Smooth muscle cell (in vitro differentiated cells): ENCODE measurements at regions not wholly inside any gene's neighbourhood (a gene's known extent, or its start where the extent isn't known, plus 50 kb on each side); places are given as distances from the start of the nearest gene placed in this dataset.

ENCODE experiments used
- DNase-seq: peaks from one replicate; lab custom pipeline; 2025; ENCODE audit not compliant: unreplicated experiment; lab: John Stamatoyannopoulos, UW
- H2AFZ ChIP-seq: fragments of 200-600 bp; sonication (generic); 2 replicates; pipeline ENCODE4 v1.6.0; 2016; ENCODE audit warnings: antibody characterized with exemption, low read depth, mild to moderate bottlenecking
- H3F3A ChIP-seq: fragments of 200-600 bp; sonication (generic); 2 replicates; pipeline ENCODE4 v1.6.0; 2017; ENCODE audit warnings: antibody characterized with exemption, low read depth
- H3K27ac ChIP-seq: fragments of 200-600 bp; sonication (generic); 2 replicates; pipeline ENCODE4 v1.5.1; 2016; ENCODE audit warnings: low read depth, mild to moderate bottlenecking
- H3K27me3 ChIP-seq: fragments of 200-600 bp; sonication (generic); 2 replicates; pipeline ENCODE4 v1.6.1; 2016; ENCODE audit warnings: low read depth, mild to moderate bottlenecking
- H3K36me3 ChIP-seq: fragments of 200-600 bp; sonication (generic); 2 replicates; pipeline ENCODE4 v1.5.1; 2016; ENCODE audit warnings: low read depth
- H3K4me1 ChIP-seq: fragments of 200-600 bp; sonication (generic); 2 replicates; pipeline ENCODE4 v1.5.1; 2016; ENCODE audit warnings: low read depth
- H3K4me2 ChIP-seq: fragments of 200-600 bp; sonication (generic); 2 replicates; pipeline ENCODE4 v1.6.0; 2016; ENCODE audit warnings: mild to moderate bottlenecking
- H3K4me3 ChIP-seq: fragments of 200-600 bp; sonication (generic); 2 replicates; pipeline ENCODE4 v1.5.1; 2016; ENCODE audit warnings: mild to moderate bottlenecking
- H3K79me2 ChIP-seq: fragments of 200-600 bp; sonication (generic); 2 replicates; pipeline ENCODE4 v1.6.0; 2016; ENCODE audit warnings: low read depth, mild to moderate bottlenecking
- H3K9ac ChIP-seq: fragments of 200-600 bp; sonication (generic); 2 replicates; pipeline ENCODE4 v1.6.0; 2016; ENCODE audit warnings: low read depth
- H3K9me3 ChIP-seq: fragments of 200-600 bp; sonication (generic); replicated peaks from 2 replicates; pipeline ENCODE4 v1.5.1; 2016; ENCODE audit warnings: low read depth
- H4K20me1 ChIP-seq: fragments of 200-600 bp; sonication (generic); 2 replicates; pipeline ENCODE4 v1.6.0; 2016; ENCODE audit warnings: low read depth
- CTCF ChIP-seq: fragments of 200-600 bp; sonication (generic); IDR thresholded peaks from 2 replicates; pipeline ENCODE4 v1.5.1; 2017; ENCODE audit warnings: borderline replicate concordance, mild to moderate bottlenecking, antibody characterized with exemption; ENCODE audit not compliant: insufficient read depth, poor library complexity, severe bottlenecking
- WGBS: methylation state at CpG from one replicate; pipeline ENCODE4 v1.1.7; 2016; ENCODE audit warnings: low lambda C conversion rate; 5-methylcytosine and 5-hydroxymethylcytosine counted together

DNA sequence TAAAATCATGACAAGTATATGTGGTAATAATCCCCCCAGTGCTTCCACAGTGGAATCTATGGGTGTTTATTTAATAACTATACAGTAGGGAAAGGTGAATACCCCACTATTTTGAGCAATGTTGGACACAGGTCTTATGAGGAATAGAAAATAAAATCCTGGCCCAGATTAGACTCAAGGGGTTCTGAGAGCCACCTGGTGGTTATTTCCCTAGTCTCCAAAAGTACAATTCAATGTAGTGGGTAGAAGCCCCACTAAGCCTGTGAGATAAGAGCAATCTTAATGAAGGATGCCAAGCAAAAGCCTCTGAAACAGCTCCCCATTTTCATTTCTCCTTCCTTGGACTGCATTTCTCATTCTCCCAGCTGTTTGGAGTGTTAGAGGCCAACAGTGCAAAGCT is 328.2 kb upstream of the NR3C2 start:
- TF ChIP-seq CTCF = no peak
- Histone ChIP-seq H2AFZ (no peak overlapping the region), H4K20me1 (no peaks in the 10 kb centered on the region), H3K4me2 (no peak overlapping the region), H3K36me3 (no peaks in the 10 kb centered on the region), H3K27me3 (no peaks in the 10 kb centered on the region), H3K79me2 (no peaks in the 10 kb centered on the region), H3K27ac (no peak overlapping the region), H3F3A (no peaks in the 10 kb centered on the region), H3K4me3 (no peak overlapping the region), H3K4me1 (no peaks in the 10 kb centered on the region), H3K9ac (no peak overlapping the region), H3K9me3 (no peaks in the 10 kb centered on the region)
- no peak for DNase-seq

GRCh38 chr4:148764720-148765119 is 322.5 kb upstream of the NR3C2 start:
- Histone ChIP-seq H3K27ac (no peak overlapping the region), H2AFZ (no peak overlapping the region), H3F3A (no peaks in the 10 kb centered on the region), H3K27me3 (no peaks in the 10 kb centered on the region), H3K4me3 (no peak overlapping the region), H4K20me1 (no peaks in the 10 kb centered on the region), H3K79me2 (no peaks in the 10 kb centered on the region), H3K9ac (no peak overlapping the region), H3K4me2 (no peak overlapping the region), H3K4me1 (no peaks in the 10 kb centered on the region), H3K36me3 (no peaks in the 10 kb centered on the region), H3K9me3 (no peaks in the 10 kb centered on the region)
- DNase-seq = no peak
- TF ChIP-seq CTCF = no peak
- 44% methylated on average over 2 of the region's 2 CpGs for WGBS

DNA sequence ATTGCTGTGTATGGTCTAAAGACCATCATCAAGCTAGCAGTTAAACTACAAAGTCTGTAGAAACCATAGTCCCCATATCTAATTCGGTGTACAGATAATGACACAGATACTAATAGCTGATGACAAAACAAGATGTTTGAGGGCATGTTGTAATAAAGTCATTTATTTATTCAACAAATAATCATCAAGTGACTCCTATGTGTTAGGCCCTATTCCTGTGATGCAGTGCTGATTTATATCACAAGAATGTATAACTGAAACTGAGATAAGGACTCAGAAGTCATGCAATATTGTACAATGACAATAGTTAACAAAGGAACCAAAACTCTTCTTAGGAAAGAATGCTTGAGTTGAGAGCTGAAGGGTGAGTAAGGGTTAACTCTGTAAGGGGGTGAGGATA is 315.0 kb upstream of the NR3C2 start:
- Histone ChIP-seq H3K4me3 (no peak overlapping the region), H3K27ac (no peak overlapping the region), H3K9ac (no peak overlapping the region), H3F3A (no peaks in the 10 kb centered on the region), H3K36me3 (no peaks in the 10 kb centered on the region), H3K9me3 (no peaks in the 10 kb centered on the region), H3K4me1 (no peaks in the 10 kb centered on the region), H2AFZ (no peak overlapping the region), H3K27me3 (no peaks in the 10 kb centered on the region), H3K79me2 (no peaks in the 10 kb centered on the region), H4K20me1 (no peaks in the 10 kb centered on the region), H3K4me2 (no peak overlapping the region)
- WGBS = 86% methylated on average over 1 of the region's 1 CpG
- no peak for TF ChIP-seq CTCF
- no peak for DNase-seq

- no peak overlapping the region for H3K4me3 ChIP-seq
- 58% methylated on average over 3 of the region's 3 CpGs for WGBS
- H3K27me3 ChIP-seq = no peaks in the 10 kb centered on the region
Measured at GRCh38 chr4:148749403-148749802, 307.2 kb upstream of the NR3C2 start.

More at GRCh38 chr4:148749403-148749802, 307.2 kb upstream of the NR3C2 start:
- Histone ChIP-seq H3K9ac (no peak overlapping the region), H3K36me3 (no peaks in the 10 kb centered on the region), H2AFZ (no peak overlapping the region), H3K9me3 (no peaks in the 10 kb centered on the region), H3K79me2 (no peaks in the 10 kb centered on the region), H3K4me1 (no peaks in the 10 kb centered on the region), H4K20me1 (no peaks in the 10 kb centered on the region), H3K27ac (no peak overlapping the region), H3K4me2 (no peak overlapping the region), H3F3A (no peaks in the 10 kb centered on the region)
- TF ChIP-seq CTCF = no peak
- no peak for DNase-seq
